SK-MEL-5 (cell line): ENCODE measurements at regions not wholly inside any gene's neighbourhood (a gene's known extent, or its start where the extent isn't known, plus 50 kb on each side); places are given as distances from the start of the nearest gene placed in this dataset.
"Not testable (repeated sequence)": the region's sequence is repeated elsewhere in the genome, so short reads cannot be mapped to it uniquely, and the experiment has no call there.

Experiments used
- DNase-seq: peaks from one replicate; pipeline ENCODE4 v3.0.0-alpha.2; 2016; ENCODE audit warnings: low read depth, low spot score
- in situ Hi-C: cut with HindIII; loops from 2 replicates; pipeline ENCODE4 v1.10.0; 2016; ENCODE audit warnings: low sequenced_read_pairs, high pct_unique_total_duplicates, low pct_unique_long_range_greater_than_20kb

GRCh38 chr2:182543741-182544525 is 117.1 kb upstream of the PDE1A start:
- in situ Hi-C loops, result no loop called here
- no peak for DNase-seq

DNA sequence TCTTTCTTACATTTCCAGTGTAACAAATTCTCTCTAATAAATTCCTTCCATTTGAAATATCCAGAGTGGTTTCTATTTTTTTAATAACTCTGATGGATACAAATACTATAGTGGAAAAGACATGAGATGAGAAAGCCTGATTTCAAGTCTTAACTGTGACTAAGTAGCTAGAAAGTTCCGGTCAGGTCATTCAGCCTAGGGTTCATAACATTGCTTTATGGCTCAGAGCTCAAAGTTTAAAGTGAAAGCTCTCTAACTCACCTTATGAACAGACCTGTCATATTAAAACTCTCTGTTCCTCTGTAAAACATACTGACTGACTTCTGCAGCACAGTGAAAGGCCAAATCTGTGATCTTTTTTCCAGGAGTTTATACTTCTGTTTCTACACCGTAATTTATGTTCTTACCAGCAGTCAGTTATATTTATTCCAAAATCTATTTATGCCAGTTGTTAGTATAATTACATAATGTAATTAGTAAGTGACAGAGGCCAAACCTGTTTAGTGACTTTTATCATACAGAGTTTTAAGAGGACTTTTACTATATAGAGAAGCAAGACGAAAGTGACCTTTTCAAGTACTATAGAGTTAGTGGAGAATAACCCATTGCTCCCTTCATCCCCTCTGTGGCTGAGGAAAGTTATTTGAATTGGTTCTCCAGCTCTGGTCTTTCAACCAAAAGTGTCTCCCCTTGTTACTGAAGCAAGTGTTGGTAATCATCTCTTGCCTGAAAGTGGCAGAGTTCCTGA is 118.8 kb upstream of the PDE1A start:
- in situ Hi-C loops, result no loop called here
- no peak for DNase-seq

- in situ Hi-C loops, result no loop called here
- DNase-seq, result no peak
Measured at GRCh38 chr2:182548031-182548950, 121.5 kb upstream of the PDE1A start.

DNA sequence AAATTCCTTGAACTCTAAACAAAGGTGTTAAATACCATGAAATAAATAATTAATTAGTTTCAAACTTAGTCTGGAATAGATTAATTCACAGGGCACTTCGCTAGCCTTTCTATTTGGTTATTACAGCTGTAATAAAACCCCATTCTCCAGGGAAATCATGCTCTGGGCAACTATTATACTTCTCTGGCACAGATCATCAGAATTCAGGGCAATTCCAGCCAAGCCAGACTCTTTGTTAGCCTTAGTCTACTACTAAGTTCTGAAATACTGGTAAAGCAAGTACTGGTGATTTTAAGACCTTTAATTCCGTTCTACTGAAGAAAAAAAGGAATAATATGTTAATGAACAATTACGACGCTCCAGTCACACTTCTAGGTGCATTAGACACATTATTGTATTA is 123.4 kb upstream of the PDE1A start:
- DNase-seq, result no peak
- in situ Hi-C loops, result no loop called here

DNA sequence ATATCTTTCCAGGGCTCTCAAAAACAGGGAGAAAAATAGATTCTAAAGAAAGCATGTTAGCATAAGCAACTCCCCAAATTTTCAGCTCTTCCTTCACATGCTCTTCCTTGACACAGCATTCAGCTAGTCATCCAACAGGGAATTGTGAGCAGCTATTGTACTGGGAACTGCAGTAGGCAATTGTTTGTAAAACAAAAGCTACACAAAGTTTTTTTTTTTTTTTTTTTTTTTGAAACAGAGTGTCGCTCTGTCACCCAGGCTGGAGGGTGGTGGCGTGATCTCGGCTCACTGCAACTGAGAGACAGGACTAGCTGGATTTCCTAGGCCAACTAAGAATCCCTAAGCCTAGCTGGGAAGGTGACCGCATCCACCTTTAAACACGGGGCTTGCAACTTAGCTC is 125.4 kb upstream of the PDE1A start:
- DNase-seq, in situ Hi-C loops: not testable (repeated sequence)

DNA sequence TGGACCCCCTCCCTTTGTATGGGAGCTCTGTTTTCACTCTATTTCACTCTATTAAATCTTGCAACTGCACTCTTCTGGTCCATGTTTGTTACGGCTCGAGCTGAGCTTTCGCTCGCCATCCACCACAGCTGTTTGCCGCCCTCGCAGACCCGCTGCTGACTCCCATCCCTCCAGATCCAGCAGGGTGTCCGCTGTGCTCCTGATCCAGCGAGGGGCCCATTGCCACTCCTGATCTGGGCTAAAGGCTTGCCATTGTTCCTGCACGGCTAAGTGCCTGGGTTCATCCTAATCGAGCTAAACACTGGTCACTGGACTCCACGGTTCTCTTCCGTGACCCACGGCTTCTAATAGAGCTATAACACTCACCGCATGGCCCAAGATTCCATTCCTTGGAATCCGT is 125.9 kb upstream of the PDE1A start:
- in situ Hi-C loops, DNase-seq: not testable (repeated sequence)

- no peak for DNase-seq
- in situ Hi-C loops, result no loop called here
Measured at GRCh38 chr2:182553483-182553882, 126.6 kb upstream of the PDE1A start.

DNA sequence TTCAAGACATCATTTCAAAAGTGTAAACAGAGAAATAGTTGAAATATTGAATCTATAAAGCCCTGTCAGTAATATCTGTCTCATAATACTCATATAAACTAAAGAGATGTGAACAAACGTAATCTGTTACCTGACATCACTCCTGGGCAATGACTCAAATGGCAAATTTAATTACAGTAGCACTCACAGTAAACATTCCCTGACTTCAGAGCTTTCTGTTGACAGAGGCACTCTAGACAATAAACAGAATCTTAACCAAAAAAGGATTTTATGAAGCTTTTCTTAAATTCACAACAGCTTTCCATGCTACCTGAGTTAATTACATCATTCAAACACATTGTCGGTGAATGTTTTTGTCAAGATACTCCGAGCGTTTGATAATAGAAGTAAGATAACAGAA is 128.1 kb upstream of the PDE1A start:
- in situ Hi-C loops, result no loop called here

DNA sequence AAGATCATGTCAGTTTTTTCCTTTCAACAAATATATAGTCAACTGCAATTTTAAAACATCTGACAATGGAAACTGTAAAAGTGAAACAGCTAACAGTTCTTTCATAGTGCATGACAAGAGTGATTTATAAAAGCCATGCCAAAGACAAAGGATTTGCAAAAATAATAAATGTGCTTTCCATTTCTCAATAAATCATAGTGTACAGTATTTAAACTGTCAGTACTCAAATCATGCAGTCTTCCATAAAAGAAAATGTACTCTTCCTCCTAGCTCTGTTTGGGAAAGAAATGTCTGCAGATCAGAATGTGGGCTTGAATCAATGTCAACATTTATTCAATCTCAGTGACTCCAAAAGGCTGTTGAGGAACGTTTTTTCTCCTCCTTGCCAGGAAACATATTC is 131.7 kb upstream of the PDE1A start:
- DNase-seq, result no peak
- in situ Hi-C loops, result no loop called here

More for the DNA sequence above, 128.1 kb upstream of the PDE1A start:
- DNase-seq, result no peak

DNA sequence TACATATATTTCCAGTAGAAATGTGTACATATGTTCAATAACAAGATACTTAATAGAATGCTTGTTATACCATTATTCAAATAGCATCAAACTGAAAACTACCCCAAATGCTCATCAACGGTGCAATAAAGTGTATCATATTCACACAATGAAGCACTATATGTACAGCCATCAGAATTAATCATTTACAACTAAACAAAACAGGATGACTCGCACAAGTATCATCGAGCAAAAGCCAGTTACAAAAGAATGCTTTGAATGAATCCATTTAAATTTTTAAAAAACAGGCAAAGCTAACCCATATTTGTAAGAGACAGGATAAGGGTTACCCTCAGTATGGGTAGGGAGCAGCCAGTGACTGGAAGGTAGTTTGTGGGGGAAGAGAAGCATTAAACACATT is 132.8 kb upstream of the PDE1A start:
- in situ Hi-C loops, result no loop called here
- no peak for DNase-seq

DNA sequence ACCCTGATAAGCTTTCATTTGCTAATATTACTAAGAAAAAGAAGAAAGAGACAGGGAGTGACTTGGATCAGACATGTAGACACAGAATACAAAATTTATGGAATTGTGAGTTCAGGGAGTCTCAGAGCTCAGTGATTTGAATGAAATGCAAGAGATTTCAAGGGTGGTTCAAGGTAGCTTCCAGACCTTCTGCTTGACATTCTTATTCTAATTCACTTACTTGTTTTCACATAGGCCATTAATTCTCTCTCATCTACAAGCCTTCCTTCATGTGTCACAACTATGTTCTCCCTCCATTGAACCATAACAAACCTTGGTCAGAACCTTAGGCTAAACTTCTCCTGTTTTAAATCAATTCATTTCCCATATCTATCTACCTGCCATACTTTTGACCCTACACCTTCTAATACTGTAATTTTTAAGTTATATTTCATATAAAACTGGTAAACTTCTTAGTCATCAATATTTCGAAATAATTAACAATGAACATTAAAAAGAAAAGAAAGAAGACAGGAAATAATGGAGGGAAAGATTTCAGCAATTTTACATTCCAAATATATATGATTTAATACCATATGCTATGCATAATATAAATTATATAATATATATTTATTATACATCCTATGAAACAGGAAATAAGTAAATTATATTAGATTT is 139.2 kb upstream of the PDE1A start:
- in situ Hi-C loops, result no loop called here
- DNase-seq, result no peak

GRCh38 chr2:182573553-182573952 is 142.5 kb upstream of the DNAJC10 start:
- in situ Hi-C loops, result no loop called here
- no peak for DNase-seq

- DNase-seq, result no peak
- in situ Hi-C loops, result no loop called here
Measured at GRCh38 chr2:182577816-182578215, 138.2 kb upstream of the DNAJC10 start.

DNA sequence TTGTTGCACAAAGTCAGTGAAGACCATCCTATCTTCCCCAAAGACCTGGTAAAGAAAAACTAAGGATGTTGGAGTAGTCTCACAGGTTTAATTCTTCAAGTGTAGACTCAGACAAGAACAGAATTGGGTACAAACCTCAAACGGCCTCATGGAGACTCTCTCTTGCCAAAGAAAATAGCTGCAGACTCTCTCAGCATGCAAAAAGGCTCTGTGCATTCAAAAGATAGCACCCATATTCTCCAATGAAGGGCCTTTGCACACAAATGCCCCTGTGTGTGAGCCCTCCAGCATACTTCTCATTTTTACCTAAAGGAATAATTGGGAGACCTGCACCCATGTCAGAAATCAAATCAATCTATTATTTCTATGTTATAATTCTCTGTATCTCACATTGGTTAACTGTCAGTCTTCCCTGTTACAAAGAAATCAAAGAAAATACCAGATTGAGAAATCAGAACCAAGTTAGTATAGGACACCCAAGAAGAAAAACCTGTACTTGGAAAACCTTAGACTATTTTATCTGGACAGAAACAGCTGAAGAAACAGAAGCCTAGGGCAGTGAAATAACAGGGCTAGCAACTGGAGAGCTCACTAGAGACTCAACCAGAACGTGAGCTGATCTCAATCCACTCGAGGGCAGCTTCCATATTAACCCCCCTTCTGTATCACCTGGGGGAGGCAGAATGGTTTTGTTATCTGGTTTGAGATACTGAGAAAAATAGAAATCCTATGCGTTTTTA is 134.7 kb upstream of the DNAJC10 start:
- DNase-seq, result no peak
- in situ Hi-C loops, result no loop called here

GRCh38 chr2:182584462-182584861 is 131.6 kb upstream of the DNAJC10 start:
- in situ Hi-C loops, result no loop called here
- DNase-seq, result no peak

- DNase-seq, result no peak
- in situ Hi-C loops, result no loop called here
Measured at GRCh38 chr2:182585001-182585400, 131.1 kb upstream of the DNAJC10 start.

DNA sequence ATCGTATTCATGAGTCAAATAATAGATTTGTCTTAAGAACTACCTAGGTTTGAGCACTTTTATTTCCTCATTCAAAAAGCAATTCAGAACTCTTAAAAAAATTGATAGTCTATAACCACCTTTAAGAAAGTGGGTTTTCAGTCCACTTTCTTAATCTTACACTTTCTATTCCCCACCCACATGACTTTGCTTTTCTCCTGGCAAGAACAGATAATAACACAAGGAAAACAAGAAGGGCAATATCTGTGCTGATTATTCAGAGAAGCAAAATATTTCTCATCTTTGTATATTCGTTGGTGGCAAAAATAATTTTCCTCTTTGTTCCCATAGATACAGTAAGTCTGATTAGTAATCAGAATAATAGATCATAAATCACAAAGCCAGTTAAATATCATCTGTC is 130.6 kb upstream of the DNAJC10 start:
- in situ Hi-C loops, result no loop called here
- DNase-seq, result no peak
